ENCODE measurements at regions not wholly inside any gene's neighbourhood (a gene's known extent, or its start where the extent isn't known, plus 50 kb on each side); places are given as distances from the start of the nearest gene placed in this dataset.

DNA sequence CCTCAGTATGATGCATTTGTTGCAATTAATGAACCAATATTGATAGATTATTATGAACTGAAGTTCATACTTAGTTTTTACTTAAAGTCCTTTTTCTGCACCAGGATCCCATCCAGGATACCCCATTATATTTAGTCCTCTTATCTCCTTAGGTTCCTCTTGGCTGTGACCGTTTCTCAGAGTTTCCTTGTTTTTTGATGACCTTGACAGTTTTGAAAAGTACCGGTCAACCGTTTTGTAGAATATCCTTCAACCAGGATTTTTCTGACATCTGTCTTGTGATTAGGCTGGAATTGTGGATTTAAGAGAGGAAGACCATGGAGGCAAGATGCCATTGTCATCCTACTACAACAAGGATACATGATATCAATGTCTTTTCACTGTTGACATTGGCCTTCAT is 98.0 kb upstream of the F13A1 start:
- TF ChIP-seq CTCF (IDR thresholded peaks at IDR 0.05; ENCODE audit: low read depth, low read length, missing input control) (no peak), RAD21 (IDR thresholded peaks at IDR 0.05) (no peak), RXRA (IDR thresholded peaks at IDR 0.05) (no peak), ZBTB33 (IDR thresholded peaks at IDR 0.05) (no peak), YY1 (IDR thresholded peaks at IDR 0.05) (no peak)
- TF ChIP-seq, protein P1, sequence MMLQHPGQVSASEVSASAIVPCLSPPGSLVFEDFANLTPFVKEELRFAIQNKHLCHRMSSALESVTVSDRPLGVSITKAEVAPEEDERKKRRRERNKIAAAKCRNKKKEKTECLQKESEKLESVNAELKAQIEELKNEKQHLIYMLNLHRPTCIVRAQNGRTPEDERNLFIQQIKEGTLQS (IDR thresholded peaks at IDR 0.05), result no peak

All from liver (tissue), 3 donors.